SU-DHL-6 (cell line): ENCODE measurements at regions not wholly inside any gene's neighbourhood (a gene's known extent, or its start where the extent isn't known, plus 50 kb on each side); places are given as distances from the start of the nearest gene placed in this dataset.

Experiments
- H2AFZ ChIP-seq: fragments of 200-600 bp; sonication (generic); 2 replicates; pipeline ENCODE4 v1.6.1; 2014; ENCODE audit warnings: low read depth, mild to moderate bottlenecking, moderate library complexity, mixed read lengths, antibody characterized with exemption, low read length; ENCODE audit not compliant: severe bottlenecking
- H3F3A ChIP-seq: fragments of 200-600 bp; shearing (Covaris generic); 2 replicates; pipeline ENCODE4 v1.6.0; 2016; ENCODE audit warnings: antibody characterized with exemption, mild to moderate bottlenecking; ENCODE audit not compliant: insufficient read depth
- H3K27ac ChIP-seq: fragments of 200-600 bp; sonication (generic); 2 replicates; pipeline ENCODE4 v1.5.1; 2016; ENCODE audit warnings: low read depth, mild to moderate bottlenecking, low read length, moderate library complexity, mixed read lengths
- H3K27me3 ChIP-seq: fragments of 200-600 bp; sonication (generic), shearing (Covaris generic); 2 replicates; pipeline ENCODE4 v1.6.0; 2014; ENCODE audit warnings: mild to moderate bottlenecking, low read length
- H3K36me3 ChIP-seq: fragments of 200-600 bp; sonication (generic); 2 replicates; pipeline ENCODE4 v1.6.1; 2014; ENCODE audit warnings: mild to moderate bottlenecking, low read length, mixed read lengths
- H3K4me2 ChIP-seq: fragments of 300-600, 200-600 bp; shearing (Covaris generic), sonication (generic); 2 replicates; pipeline ENCODE4 v1.6.0; 2014; ENCODE audit warnings: low read length, low read depth, mild to moderate bottlenecking; ENCODE audit not compliant: poor library complexity, severe bottlenecking
- H3K4me3 ChIP-seq: fragments of 200-600 bp; sonication (generic); 2 replicates; pipeline ENCODE4 v1.5.1; 2014; ENCODE audit warnings: antibody characterized with exemption, low read length, mild to moderate bottlenecking, mixed read lengths; ENCODE audit not compliant: insufficient read depth, poor library complexity, severe bottlenecking
- H3K79me2 ChIP-seq: fragments of 200-600 bp; sonication (generic); 2 replicates; pipeline ENCODE4 v1.6.1; 2014; ENCODE audit warnings: mild to moderate bottlenecking, low read length, moderate library complexity; ENCODE audit not compliant: insufficient read depth
- H3K9ac ChIP-seq: fragments of 200-600 bp; sonication (generic); 2 replicates; pipeline ENCODE4 v1.7.0; 2014; ENCODE audit warnings: mild to moderate bottlenecking, low read length
- H3K9me2 ChIP-seq: fragments of 200-600 bp; sonication (generic); replicated peaks from 2 replicates; pipeline ENCODE4 v1.6.1; 2014; ENCODE audit warnings: low read length; ENCODE audit not compliant: insufficient read depth
- H3K9me3 ChIP-seq: fragments of 200-600 bp; sonication (generic); 2 replicates; pipeline ENCODE4 v1.6.1; 2014; ENCODE audit warnings: low read length, mixed read lengths; ENCODE audit not compliant: insufficient read depth
- H4K20me1 ChIP-seq: fragments of 200-600 bp; sonication (generic); 2 replicates; pipeline ENCODE4 v1.6.1; 2014; ENCODE audit warnings: low read depth, mild to moderate bottlenecking, antibody characterized with exemption, low read length, moderate library complexity, mixed read lengths
- CTCF ChIP-seq: fragments of 200-600 bp; sonication (generic); IDR thresholded peaks from one replicate; pipeline ENCODE4 v1.5.1; 2017; ENCODE audit warnings: antibody characterized with exemption, mild to moderate bottlenecking, low read length, moderate library complexity; ENCODE audit not compliant: insufficient read depth, poor library complexity, severe bottlenecking
- EZH2phosphoT487 ChIP-seq: fragments of 200-600 bp; sonication (generic), shearing (Covaris generic); conservative IDR thresholded peaks from 2 replicates; pipeline ENCODE4 v1.6.1; 2018; ENCODE audit warnings: mild to moderate bottlenecking, antibody characterized with exemption, low read length, moderate library complexity, mixed read lengths

- Histone ChIP-seq H4K20me1 (no peaks in the 10 kb centered on the region), H3K27ac (no peak overlapping the region), H3K9ac (no peak overlapping the region), H2AFZ (no peak overlapping the region), H3K4me2 (no peak overlapping the region), H3K79me2 (no peaks in the 10 kb centered on the region), H3K36me3 (no peaks in the 10 kb centered on the region), H3K4me3 (no peak overlapping the region), H3K27me3 (no peaks in the 10 kb centered on the region), H3F3A (no peaks in the 10 kb centered on the region), H3K9me2 (no peaks in the 10 kb centered on the region), H3K9me3 (no peaks in the 10 kb centered on the region)
- TF ChIP-seq CTCF (no peak), EZH2phosphoT487 (no peak)
These were observed 763.1 kb downstream of the USP25 start for GRCh38 chr21:16492892-16493291.

GRCh38 chr21:16496609-16497008, 766.8 kb downstream of the USP25 start:
- Histone ChIP-seq H3K4me3 (no peak overlapping the region), H3K4me2 (no peak overlapping the region), H3K27me3 (no peaks in the 10 kb centered on the region), H3F3A (no peaks in the 10 kb centered on the region), H3K36me3 (no peaks in the 10 kb centered on the region), H4K20me1 (no peaks in the 10 kb centered on the region), H3K79me2 (no peaks in the 10 kb centered on the region), H3K9me3 (no peaks in the 10 kb centered on the region), H2AFZ (no peak overlapping the region), H3K27ac (no peak overlapping the region), H3K9me2 (no peaks in the 10 kb centered on the region), H3K9ac (no peak overlapping the region)
- TF ChIP-seq EZH2phosphoT487 (no peak), CTCF (no peak)

GRCh38 chr21:16500271-16500670, 770.5 kb downstream of the USP25 start:
- H3K9me2 ChIP-seq = no peaks in the 10 kb centered on the region
- H3K27ac ChIP-seq = no peak overlapping the region
- H4K20me1 ChIP-seq = no peaks in the 10 kb centered on the region
- no peak for TF ChIP-seq CTCF
- no peak for TF ChIP-seq EZH2phosphoT487
- H3F3A ChIP-seq = no peaks in the 10 kb centered on the region
- H3K36me3 ChIP-seq = no peaks in the 10 kb centered on the region
- no peaks in the 10 kb centered on the region for H3K9me3 ChIP-seq
- no peak overlapping the region for H3K9ac ChIP-seq
- no peak overlapping the region for H2AFZ ChIP-seq
- H3K27me3 ChIP-seq = no peaks in the 10 kb centered on the region
- H3K4me2 ChIP-seq = no peak overlapping the region
- H3K4me3 ChIP-seq = no peak overlapping the region
- no peaks in the 10 kb centered on the region for H3K79me2 ChIP-seq
